NCI-H2107 treated with DMSO at 0.1 percent for 48 hours (cell line): ENCODE measurements at regions not wholly inside any gene's neighbourhood (a gene's known extent, or its start where the extent isn't known, plus 50 kb on each side); places are given as distances from the start of the nearest gene placed in this dataset.

Experiments
- DNase-seq: peaks from one replicate; lab custom pipeline; 2025; ENCODE audit not compliant: unreplicated experiment; lab: John Stamatoyannopoulos, UW

- DNase-seq, result no peak
Observed at GRCh38 chr4:81963015-81963762, 410.6 kb downstream of the HNRNPD start.

GRCh38 chr4:81960961-81961360 is 412.8 kb downstream of the HNRNPD start:
- no peak for DNase-seq

GRCh38 chr4:81954271-81954670 is 419.5 kb downstream of the HNRNPD start:
- DNase-seq, result no peak

- no peak for DNase-seq
Observed at GRCh38 chr4:81951891-81952455, 421.8 kb downstream of the HNRNPD start.

GRCh38 chr4:81946996-81947395 is 426.8 kb downstream of the HNRNPD start:
- DNase-seq, result no peak

- DNase-seq, result no peak
Observed at GRCh38 chr4:81930506-81931238, 443.1 kb downstream of the HNRNPD start.

- no peak for DNase-seq
Observed at GRCh38 chr4:81923140-81923539, 450.7 kb downstream of the HNRNPD start.

GRCh38 chr4:81922313-81922712 is 450.6 kb upstream of the RASGEF1B start:
- DNase-seq, result no peak

GRCh38 chr4:81921751-81922159 is 450.0 kb upstream of the RASGEF1B start:
- peak; percentile 3 for DNase-seq

- DNase-seq, result no peak
Observed at GRCh38 chr4:81919810-81920209, 448.1 kb upstream of the RASGEF1B start.

GRCh38 chr4:81919223-81919622 is 447.5 kb upstream of the RASGEF1B start:
- peak; percentile 28 for DNase-seq

GRCh38 chr4:81915430-81915829 is 443.7 kb upstream of the RASGEF1B start:
- DNase-seq, result no peak

- DNase-seq, result no peak
Observed at GRCh38 chr4:81914623-81915022, 442.9 kb upstream of the RASGEF1B start.

- no peak for DNase-seq
Observed at GRCh38 chr4:81913427-81913879, 441.7 kb upstream of the RASGEF1B start.

- peak; percentile 6 for DNase-seq
Observed at GRCh38 chr4:81912376-81913030, 440.8 kb upstream of the RASGEF1B start.

- no peak for DNase-seq
Observed at GRCh38 chr4:81906905-81907304, 435.2 kb upstream of the RASGEF1B start.

GRCh38 chr4:81905971-81906370 is 434.3 kb upstream of the RASGEF1B start:
- no peak for DNase-seq

- DNase-seq, result no peak
Observed at GRCh38 chr4:81904121-81904520, 432.4 kb upstream of the RASGEF1B start.

GRCh38 chr4:81903212-81903611 is 431.5 kb upstream of the RASGEF1B start:
- DNase-seq, result no peak

GRCh38 chr4:81898862-81899504 is 427.3 kb upstream of the RASGEF1B start:
- peak; percentile 25 for DNase-seq

GRCh38 chr4:81896936-81897335 is 425.2 kb upstream of the RASGEF1B start:
- no peak for DNase-seq
